ENCODE measurements at regions not wholly inside any gene's neighbourhood (a gene's known extent, or its start where the extent isn't known, plus 50 kb on each side); places are given as distances from the start of the nearest gene placed in this dataset.
A peak's percentile ranks its signal among the peaks of the same experiment; 100 is the strongest.

DNA sequence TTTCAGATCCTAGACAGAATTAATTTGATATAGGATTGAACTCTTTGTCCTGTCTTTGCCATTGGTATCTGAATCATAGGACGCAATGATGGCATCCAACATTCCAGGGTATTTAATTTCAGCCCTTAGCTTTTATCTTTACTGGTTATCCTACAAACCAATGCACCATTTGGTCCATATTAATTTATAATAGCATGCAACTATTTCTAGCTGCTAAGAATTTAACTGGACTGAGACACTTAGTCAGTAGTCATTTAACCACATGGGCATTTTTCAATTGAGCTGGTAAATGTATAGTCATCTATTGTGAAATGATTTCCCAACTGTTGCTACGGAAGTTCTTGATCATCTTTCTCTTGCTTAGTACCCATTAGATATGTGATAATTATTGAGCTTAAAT is 141.1 kb downstream of the CD164 start:
- 78% methylated on average over 2 of the region's 2 CpGs for WGBS
- Histone ChIP-seq H3K4me3 (no peak overlapping the region), H3K36me3 (no peaks in the 10 kb centered on the region), H3K4me1 (peaks cover 0 to 15% (median 6%) of the 10 kb centered on the region in 4 donors), H3K9me3 (no peaks in the 10 kb centered on the region), H3K27ac (replicated peaks in 1 of 4) (no peak overlapping the region), H3K27me3 (no peaks in the 10 kb centered on the region)
- TF ChIP-seq POLR2A (IDR thresholded peaks at IDR 0.05; ENCODE audit: low read depth) (no peak), EP300 (IDR thresholded peaks at IDR 0.05) (no peak), POLR2AphosphoS5 (IDR thresholded peaks at IDR 0.05) (no peak)
- TF ChIP-seq, protein P1, sequence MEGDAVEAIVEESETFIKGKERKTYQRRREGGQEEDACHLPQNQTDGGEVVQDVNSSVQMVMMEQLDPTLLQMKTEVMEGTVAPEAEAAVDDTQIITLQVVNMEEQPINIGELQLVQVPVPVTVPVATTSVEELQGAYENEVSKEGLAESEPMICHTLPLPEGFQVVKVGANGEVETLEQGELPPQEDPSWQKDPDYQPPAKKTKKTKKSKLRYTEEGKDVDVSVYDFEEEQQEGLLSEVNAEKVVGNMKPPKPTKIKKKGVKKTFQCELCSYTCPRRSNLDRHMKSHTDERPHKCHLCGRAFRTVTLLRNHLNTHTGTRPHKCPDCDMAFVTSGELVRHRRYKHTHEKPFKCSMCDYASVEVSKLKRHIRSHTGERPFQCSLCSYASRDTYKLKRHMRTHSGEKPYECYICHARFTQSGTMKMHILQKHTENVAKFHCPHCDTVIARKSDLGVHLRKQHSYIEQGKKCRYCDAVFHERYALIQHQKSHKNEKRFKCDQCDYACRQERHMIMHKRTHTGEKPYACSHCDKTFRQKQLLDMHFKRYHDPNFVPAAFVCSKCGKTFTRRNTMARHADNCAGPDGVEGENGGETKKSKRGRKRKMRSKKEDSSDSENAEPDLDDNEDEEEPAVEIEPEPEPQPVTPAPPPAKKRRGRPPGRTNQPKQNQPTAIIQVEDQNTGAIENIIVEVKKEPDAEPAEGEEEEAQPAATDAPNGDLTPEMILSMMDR (IDR thresholded peaks at IDR 0.05), result no peak
- intact Hi-C loops (cut with DNase I), result no loop called here
- no peak for DNase-seq (ENCODE audit: extremely low spot score)

DNA sequence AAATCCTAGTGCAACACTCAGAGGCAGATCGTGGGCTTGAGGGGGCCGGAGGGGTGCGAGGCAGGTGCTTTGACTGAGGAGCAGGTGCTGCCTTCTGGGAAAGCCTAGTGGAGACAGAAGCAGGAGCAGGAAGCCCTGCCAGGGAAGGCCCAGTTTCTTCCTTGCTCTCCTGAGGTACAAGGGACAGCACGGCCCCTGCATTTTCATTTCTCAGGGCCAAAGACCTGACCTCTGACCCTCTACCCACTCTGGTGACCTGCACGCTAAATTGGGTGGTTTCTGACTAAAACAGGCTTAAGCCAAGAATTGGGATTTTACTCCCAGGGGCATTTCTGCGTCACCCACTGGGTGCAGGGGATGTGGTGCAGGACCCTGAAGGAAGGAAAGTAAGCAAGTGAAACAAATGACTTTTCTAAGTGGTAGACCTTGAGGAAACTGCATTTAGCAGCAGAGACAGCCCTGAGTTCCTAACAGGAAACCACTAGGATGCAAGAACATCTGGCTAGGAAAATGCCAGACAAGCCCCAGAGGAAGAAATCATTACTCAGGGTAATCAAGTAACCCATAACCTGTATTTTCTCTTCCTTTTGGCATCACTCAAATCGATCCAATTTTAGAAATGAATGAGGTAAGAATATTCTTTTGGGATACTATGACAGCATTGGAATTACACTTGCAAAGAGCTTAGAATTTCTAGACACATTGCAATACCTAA is 141.7 kb downstream of the CD164 start:
- TF ChIP-seq POLR2AphosphoS5 (IDR thresholded peaks at IDR 0.05) (no peak), EP300 (IDR thresholded peaks at IDR 0.05) (no peak), POLR2A (IDR thresholded peaks at IDR 0.05; ENCODE audit: low read depth) (no peak)
- TF ChIP-seq, protein P1 (IDR thresholded peaks at IDR 0.05), result no peak
- intact Hi-C loops (cut with DNase I), result no loop called here
- Histone ChIP-seq H3K4me1 (peaks cover 0 to 15% (median 6%) of the 10 kb centered on the region in 4 donors), H3K27ac (replicated peaks in 1 of 4) (no peak overlapping the region), H3K36me3 (no peaks in the 10 kb centered on the region), H3K9me3 (no peaks in the 10 kb centered on the region), H3K4me3 (no peak overlapping the region), H3K27me3 (no peaks in the 10 kb centered on the region)
- peak; percentile 87 for DNase-seq (ENCODE audit: extremely low spot score)
- 75% methylated on average over 7 of the region's 7 CpGs for WGBS

DNA sequence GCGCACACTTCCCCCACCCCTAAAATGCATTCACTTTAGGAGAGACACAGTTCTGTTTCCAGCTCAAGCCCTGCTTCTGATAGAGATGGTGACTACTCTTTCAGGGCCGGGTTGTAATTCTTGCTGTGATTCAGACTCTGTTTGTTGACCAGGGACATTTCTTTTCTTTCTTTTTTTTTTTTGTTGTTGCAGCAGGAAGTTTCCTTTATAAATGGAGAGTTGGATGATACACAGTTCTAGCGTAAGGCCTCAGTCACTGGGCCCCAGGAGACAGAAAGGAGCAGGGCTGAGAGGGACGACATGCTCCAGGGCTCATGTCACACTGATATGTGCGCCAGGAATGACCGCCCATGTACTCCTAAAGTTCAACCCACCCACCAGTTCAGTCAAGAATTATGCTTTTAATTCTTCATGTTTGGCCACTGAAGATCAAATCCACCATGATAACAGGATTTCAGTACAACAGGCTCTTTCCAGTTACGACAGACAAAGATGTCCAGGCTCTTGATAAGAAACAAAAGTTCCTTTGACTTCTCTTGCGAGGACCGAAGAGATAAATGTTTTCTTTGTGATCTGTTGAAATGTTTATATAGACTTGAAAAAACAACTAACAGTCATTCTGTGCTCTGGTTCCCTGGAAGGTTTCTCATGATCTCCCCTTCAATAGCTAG is 142.5 kb downstream of the CD164 start:
- no peak overlapping the region for H3K27ac ChIP-seq (replicated peaks in 1 of 4)
- no peaks in the 10 kb centered on the region for H3K9me3 ChIP-seq
- no peaks in the 10 kb centered on the region for H3K27me3 ChIP-seq
- peaks cover 0 to 15% (median 6%) of the 10 kb centered on the region in 4 donors for H3K4me1 ChIP-seq
- 84% methylated on average over 9 of the region's 9 CpGs for WGBS
- DNase-seq (ENCODE audit: extremely low spot score), result peak; percentile 24
- intact Hi-C loops (cut with DNase I), result no loop called here
- H3K4me3 ChIP-seq, result no peak overlapping the region
- TF ChIP-seq POLR2AphosphoS5 (IDR thresholded peaks at IDR 0.05) (no peak), EP300 (IDR thresholded peaks at IDR 0.05) (no peak), POLR2A (IDR thresholded peaks at IDR 0.05; ENCODE audit: low read depth) (no peak)
- TF ChIP-seq, protein P1 (IDR thresholded peaks at IDR 0.05), result no peak
- no peaks in the 10 kb centered on the region for H3K36me3 ChIP-seq

DNA sequence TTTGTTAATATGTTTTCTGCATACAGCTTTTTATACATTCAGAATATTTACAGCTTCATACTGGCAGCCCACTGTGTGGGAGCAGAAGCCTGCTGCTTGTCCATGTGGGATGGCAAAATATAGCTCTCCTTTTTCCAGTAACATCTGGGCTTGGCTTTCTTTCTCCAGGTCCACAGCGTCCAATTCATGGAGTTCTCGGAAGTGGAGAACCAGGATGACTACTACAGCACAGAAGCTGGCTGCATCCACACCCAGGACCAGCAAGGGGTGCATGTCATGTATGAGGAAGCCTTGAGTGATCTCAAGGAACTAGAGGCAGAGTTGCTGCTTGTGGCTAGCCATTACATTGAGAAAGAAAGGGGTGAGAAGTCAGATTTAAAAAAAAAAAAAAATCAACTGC is 143.1 kb downstream of the CD164 start:
- no peaks in the 10 kb centered on the region for H3K27me3 ChIP-seq
- H3K9me3 ChIP-seq, result no peaks in the 10 kb centered on the region
- 49% methylated on average over 2 of the region's 2 CpGs for WGBS
- no peak overlapping the region for H3K4me3 ChIP-seq
- H3K4me1 ChIP-seq, result peaks cover 0 to 15% (median 6%) of the 10 kb centered on the region in 4 donors
- DNase-seq (ENCODE audit: extremely low spot score), result no peak
- no peak overlapping the region for H3K27ac ChIP-seq (replicated peaks in 1 of 4)
- TF ChIP-seq EP300 (IDR thresholded peaks at IDR 0.05) (no peak), POLR2A (IDR thresholded peaks at IDR 0.05; ENCODE audit: low read depth) (no peak), POLR2AphosphoS5 (IDR thresholded peaks at IDR 0.05) (no peak)
- TF ChIP-seq, protein P1 (IDR thresholded peaks at IDR 0.05), result no peak
- intact Hi-C loops (cut with DNase I), result no loop called here
- H3K36me3 ChIP-seq, result no peaks in the 10 kb centered on the region
